ENCODE measurements at regions not wholly inside any gene's neighbourhood (a gene's known extent, or its start where the extent isn't known, plus 50 kb on each side); places are given as distances from the start of the nearest gene placed in this dataset.

- H3T11ph ChIP-seq (ENCODE audit: low read length), result no peak overlapping the region
- H3K9me3 ChIP-seq (ENCODE audit: control insufficient read depth, low read depth, low read length), result no peaks in the 10 kb centered on the region
- no peak overlapping the region for H3K4me2 ChIP-seq (ENCODE audit: insufficient read depth, insufficient read length, low read length)
- peaks cover 52% of the 10 kb centered on the region for H3K27me3 ChIP-seq (ENCODE audit: insufficient read depth, low read length)
- H2BK5ac ChIP-seq (ENCODE audit: insufficient read length, low read length), result no peak overlapping the region
- Mint-ChIP-seq H3K4me1 (peaks cover 21 to 30% of the 10 kb centered on the region in 2 experiments), H3K36me3 (ENCODE audit: insufficient read depth in 1 of 3, low read depth in 3 of 3) (no peaks in the 10 kb centered on the region; a peak in 1 of 7 replicates), H3K27ac (no peak overlapping the region), H3K27me3 (ENCODE audit: low read depth) (peaks cover 86% of the 10 kb centered on the region), H3K9me3 (no peaks in the 10 kb centered on the region; a peak in 1 of 5 replicates), H3K4me3 (no peak overlapping the region; a peak in 3 of 5 replicates)
- no peak overlapping the region for H2AFZ ChIP-seq (ENCODE audit: low read length)
- no peaks in the 10 kb centered on the region for H3K79me2 ChIP-seq (ENCODE audit: insufficient read depth, low read length)
- no peak overlapping the region for H3K56ac ChIP-seq (ENCODE audit: insufficient read length, low read depth, low read length)
- no peaks in the 10 kb centered on the region for H3K79me1 ChIP-seq (ENCODE audit: insufficient read depth, low read depth, low read length, poor library complexity, severe bottlenecking)
- H4K91ac ChIP-seq (ENCODE audit: insufficient read length, low read depth, low read length), result no peak overlapping the region
- no peak overlapping the region for H4K5ac ChIP-seq (ENCODE audit: insufficient read length, low read depth, low read length)
- no peak overlapping the region for H3K4ac ChIP-seq (ENCODE audit: low read depth, low read length)
- H4K8ac ChIP-seq (replicated peaks; ENCODE audit: insufficient read length, low read depth, low read length), result no peak overlapping the region
- peaks cover 3% of the 10 kb centered on the region for H4K20me1 ChIP-seq (ENCODE audit: control insufficient read depth, insufficient read depth, insufficient read length)
- no peak overlapping the region for H3K27ac ChIP-seq (ENCODE audit: insufficient read length, low read depth, low read length)
- DNase-seq, result no peak
- no peak overlapping the region for H3K9ac ChIP-seq (ENCODE audit: extremely low read depth, insufficient read length, low read length)
- H3K18ac ChIP-seq (ENCODE audit: insufficient read length, low read depth, low read length), result no peak overlapping the region
- no peak overlapping the region for H2BK12ac ChIP-seq (ENCODE audit: insufficient read length, low read depth, low read length)
- H2BK20ac ChIP-seq (ENCODE audit: low read depth, low read length, poor library complexity, severe bottlenecking), result no peak overlapping the region
- no peak overlapping the region for H2AK5ac ChIP-seq (ENCODE audit: insufficient read length, low read length)
- no peak overlapping the region for H3K14ac ChIP-seq (ENCODE audit: insufficient read depth, low read length)
- H3K23me2 ChIP-seq (ENCODE audit: insufficient read length, low read depth, low read length, poor library complexity, severe bottlenecking), result peaks cover 22% of the 10 kb centered on the region
- H3K23ac ChIP-seq (ENCODE audit: insufficient read length, low read depth, low read length), result no peak overlapping the region
- no peak overlapping the region for H2BK15ac ChIP-seq (ENCODE audit: low read depth, low read length)
- WGBS (ENCODE audit: extremely low coverage, insufficient read length, low lambda C conversion rate), result no CpG with 5 or more reads among the region's 8 CpGs
- H3K4me1 ChIP-seq (ENCODE audit: insufficient read depth, low read length), result no peaks in the 10 kb centered on the region; the same call in 1 of the 2 replicates
- no peak overlapping the region for H2BK120ac ChIP-seq (ENCODE audit: low read depth, low read length, poor library complexity, severe bottlenecking)
- no peak for TF ChIP-seq CTCF (conservative IDR thresholded peaks at IDR 0.05)
Measured at GRCh38 chr10:22478555-22479334, 133.4 kb downstream of the SPAG6 start.
